Cardiac fibroblast (primary cell): ENCODE measurements at regions not wholly inside any gene's neighbourhood (a gene's known extent, or its start where the extent isn't known, plus 50 kb on each side); places are given as distances from the start of the nearest gene placed in this dataset.
A peak's percentile ranks its signal among the peaks of the same experiment; 100 is the strongest.

Source experiments
- DNase-seq, 2 donors: peaks; one replicate each; pipeline versions ENCODE4 v3.0.0 to v3.0.0-alpha.2; 2010; ENCODE audit warnings: low read depth in 2 of 2
- H3K4me3 ChIP-seq, 2 donors: replicated peaks in 1 of 2; 1 replicate in 1 of 2; 2 replicates in 1 of 2; pipeline ENCODE4 v1.5.1; 2011; ENCODE audit warnings: low read depth in 2 of 2, low read length in 2 of 2, mild to moderate bottlenecking in 2 of 2, moderate library complexity in 1 of 2
- TF ChIP-seq, protein P1 (sequence below): IDR thresholded peaks from one replicate; pipeline ENCODE4 v1.5.1; 2011; ENCODE audit warnings: low read depth, mild to moderate bottlenecking, low read length, inconsistent platforms

DNA sequence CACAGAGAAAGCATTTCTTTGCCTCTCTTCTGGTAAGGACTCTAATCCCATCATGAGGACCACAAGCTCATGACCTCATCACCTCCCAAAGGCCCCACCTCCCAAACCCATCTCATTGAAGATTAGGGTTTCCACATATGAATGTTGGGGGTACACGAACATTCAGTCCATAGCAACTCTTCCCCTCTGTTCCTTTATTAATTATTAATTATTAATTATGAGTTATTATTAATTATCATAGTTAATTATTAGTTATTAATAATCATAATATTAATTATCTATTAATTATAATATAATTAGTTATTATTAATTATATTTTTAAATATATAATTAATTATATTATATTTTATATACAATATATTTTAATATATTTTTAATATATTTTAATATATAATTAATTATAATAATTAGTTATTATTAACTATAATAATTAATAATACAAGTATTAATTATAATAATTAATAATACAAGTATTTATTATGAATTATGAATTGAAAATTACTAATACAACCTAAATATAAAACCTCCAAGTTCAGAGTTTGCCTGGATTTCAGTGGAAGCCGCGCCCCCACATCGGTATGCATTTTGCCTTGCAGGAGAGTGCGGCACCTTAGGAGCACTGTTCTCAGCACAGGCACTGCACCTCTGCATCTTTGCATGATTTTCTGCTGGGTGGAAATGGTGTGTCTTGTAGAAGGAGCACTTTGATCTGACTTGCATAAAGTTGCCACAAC is 128.0 kb upstream of the FGF3 start:
- TF ChIP-seq, protein P1, sequence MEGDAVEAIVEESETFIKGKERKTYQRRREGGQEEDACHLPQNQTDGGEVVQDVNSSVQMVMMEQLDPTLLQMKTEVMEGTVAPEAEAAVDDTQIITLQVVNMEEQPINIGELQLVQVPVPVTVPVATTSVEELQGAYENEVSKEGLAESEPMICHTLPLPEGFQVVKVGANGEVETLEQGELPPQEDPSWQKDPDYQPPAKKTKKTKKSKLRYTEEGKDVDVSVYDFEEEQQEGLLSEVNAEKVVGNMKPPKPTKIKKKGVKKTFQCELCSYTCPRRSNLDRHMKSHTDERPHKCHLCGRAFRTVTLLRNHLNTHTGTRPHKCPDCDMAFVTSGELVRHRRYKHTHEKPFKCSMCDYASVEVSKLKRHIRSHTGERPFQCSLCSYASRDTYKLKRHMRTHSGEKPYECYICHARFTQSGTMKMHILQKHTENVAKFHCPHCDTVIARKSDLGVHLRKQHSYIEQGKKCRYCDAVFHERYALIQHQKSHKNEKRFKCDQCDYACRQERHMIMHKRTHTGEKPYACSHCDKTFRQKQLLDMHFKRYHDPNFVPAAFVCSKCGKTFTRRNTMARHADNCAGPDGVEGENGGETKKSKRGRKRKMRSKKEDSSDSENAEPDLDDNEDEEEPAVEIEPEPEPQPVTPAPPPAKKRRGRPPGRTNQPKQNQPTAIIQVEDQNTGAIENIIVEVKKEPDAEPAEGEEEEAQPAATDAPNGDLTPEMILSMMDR, result no peak
- DNase-seq, result no peak
- H3K4me3 ChIP-seq, result no peak overlapping the region

DNA sequence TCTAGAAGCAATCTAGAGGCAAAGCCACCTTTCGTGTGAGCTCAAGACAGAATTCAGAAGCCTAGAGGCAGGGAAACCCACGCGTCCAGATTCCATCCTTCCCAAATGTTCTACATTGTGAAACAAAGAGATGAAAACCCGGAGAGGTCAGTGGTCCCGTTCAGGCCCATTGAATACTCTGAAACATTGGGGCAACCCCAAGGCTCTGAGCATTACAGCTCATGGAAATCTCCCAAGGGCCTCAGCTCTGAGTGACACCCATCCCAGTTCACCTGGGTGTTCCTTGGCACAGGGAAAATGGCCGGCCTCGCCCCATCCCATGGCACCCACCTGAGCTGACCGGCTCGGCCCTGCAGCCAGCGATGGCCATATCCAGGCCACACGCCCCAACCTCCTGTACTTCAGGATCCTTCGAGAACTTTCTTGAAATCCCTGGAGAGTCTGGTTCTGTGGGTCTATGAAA is 128.6 kb upstream of the FGF3 start:
- no peak for DNase-seq
- H3K4me3 ChIP-seq, result no peak overlapping the region
- TF ChIP-seq, protein P1, result no peak

DNA sequence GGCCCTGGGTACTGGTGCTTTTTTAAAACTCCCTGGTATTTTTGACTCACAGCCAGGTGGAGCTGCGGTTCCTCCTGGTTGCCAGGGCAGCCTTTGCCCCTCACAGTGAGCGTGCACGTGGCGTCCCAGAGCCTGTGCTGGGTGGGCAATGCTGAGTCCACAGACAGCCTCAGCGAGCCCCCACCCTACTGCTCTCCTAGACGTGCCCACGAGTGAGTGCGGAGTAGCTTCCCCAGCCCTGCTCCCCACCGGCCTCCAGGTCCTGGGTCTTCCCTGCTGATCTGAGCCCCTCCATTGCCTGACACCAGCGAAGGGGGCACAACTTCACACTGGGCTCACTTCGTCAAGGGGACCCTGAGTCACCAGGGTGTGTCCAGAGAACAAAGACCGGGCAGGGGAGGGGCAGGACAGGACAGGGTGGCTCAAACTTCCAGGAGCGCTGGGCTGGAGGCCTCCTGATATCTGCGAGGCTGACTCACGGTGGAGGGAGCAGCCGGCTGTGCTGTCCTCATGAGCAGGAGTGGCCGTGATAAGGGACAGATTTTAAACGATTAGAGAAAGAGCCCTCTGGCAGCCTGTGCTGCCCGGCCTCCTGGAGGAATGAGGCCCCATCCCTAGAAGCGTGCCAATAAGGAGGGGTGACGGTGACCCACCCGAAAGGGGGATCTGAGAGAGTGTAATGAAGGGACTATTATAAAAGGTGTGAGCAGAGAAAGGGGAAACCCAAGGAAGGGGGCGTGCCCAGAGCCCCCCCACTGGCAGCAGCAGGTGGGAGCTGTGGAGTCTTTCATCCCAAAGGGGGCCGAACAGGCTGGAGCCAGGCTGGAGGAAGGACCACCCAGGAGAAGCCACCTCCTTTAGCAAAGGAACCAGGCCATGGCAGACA is 129.3 kb upstream of the FGF3 start:
- no peak overlapping the region for H3K4me3 ChIP-seq
- DNase-seq, result peak; percentile 15 to 47
- TF ChIP-seq, protein P1, result no peak

DNA sequence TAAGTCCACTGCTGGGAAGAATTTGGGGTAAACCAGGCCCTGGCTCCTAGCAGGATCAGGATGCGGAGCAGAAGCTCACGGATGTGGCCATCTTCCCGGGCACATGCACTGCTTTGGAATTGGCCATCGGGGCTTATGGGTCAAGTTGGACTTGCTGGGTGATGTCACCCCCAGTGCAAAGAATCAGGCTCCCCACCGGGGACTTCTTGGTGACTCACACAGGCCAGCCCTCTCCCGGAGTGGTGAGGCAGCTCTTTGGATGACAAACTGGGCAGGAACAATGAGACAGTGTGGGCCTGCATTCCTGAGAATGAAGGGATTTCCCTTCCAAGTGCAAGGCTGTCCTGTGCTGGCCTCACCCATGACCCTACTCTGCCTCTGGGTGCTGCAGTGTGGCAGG is 128.8 kb upstream of the ANO1 start:
- H3K4me3 ChIP-seq, result no peak overlapping the region
- TF ChIP-seq, protein P1, result no peak
- DNase-seq, result peak; percentile 57 to 93

DNA sequence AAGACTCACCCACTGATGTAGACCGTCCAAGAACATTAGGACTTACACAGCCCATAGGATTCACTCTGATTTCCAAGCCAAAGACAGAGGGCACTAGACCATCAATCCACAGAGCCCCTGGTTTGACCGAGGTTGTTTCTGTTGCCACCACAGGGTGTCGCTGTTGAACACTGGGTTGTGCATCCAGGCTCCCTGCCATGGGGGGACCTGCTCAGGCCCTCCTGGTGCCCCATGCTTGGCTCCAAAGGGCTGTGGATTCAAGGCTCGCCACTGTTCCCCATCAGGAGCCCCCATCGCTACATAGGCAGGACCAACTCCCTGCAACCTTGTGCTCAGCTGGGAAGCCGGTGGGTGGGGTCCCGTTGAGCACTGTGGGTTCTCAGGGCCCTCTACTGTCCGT is 128.0 kb upstream of the ANO1 start:
- no peak overlapping the region for H3K4me3 ChIP-seq
- TF ChIP-seq, protein P1, result peak; percentile 39
- peak in 1 of 2 donors; percentile 26 for DNase-seq

DNA sequence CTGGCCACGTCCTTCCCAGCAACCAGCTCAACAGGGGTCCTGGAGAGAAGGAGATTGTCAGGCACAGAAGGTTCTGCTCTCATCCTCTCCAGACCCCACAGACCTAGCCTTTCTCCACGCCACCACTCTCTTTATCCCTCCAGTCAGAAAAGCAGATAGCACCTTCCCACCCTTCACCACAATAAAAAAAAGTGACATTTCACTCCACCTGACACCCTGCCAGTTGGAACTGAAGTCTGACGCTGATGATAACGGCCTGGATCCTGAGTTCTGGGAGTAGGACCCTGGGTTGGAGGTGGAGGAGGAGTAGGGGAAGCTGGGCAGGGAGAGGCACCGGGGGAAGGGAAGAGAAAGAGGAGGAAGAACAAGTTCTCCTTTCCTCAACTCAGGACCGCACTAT is 127.5 kb upstream of the ANO1 start:
- no peak overlapping the region for H3K4me3 ChIP-seq
- TF ChIP-seq, protein P1, result no peak
- DNase-seq, result no peak
